ENCODE measurements at regions not wholly inside any gene's neighbourhood (a gene's known extent, or its start where the extent isn't known, plus 50 kb on each side); places are given as distances from the start of the nearest gene placed in this dataset.

DNA sequence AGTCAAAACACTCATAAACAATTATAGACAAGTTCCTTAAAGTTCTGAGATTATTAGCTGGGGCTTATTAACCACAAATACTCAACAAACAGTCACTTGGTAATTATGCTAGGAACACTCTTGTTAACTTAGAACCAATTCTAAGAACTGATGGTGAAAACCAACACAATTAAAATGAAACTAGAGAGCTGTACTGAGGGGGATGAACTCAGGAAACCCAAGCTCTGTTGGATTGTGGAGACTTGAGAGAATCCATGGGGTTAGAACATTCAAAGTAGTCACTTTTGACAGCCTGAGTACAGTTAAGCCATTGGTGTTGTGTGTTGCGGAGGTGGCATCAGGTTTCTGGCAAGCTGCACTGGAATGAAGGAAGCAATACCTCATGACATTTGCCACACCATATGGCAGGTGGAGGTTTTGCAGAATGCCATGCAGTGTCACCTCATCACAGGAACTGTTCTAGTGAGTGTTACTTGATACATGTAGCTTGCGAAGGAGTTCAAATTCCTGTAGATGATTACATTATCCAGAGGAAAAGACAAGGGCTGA is 480.9 kb upstream of the CD180 start:
- Histone ChIP-seq H3K36me3 (ENCODE audit: control insufficient read depth in 2 of 2, extremely low read depth in 1 of 2, insufficient read depth in 2 of 2, low read length in 2 of 2) (no peaks in the 10 kb centered on the region), H2AFZ (ENCODE audit: low read depth, low read length) (no peak overlapping the region), H3K9me3 (replicated peaks; ENCODE audit: control insufficient read depth, insufficient read depth, low read length) (no peaks in the 10 kb centered on the region), H3K4me3 (replicated peaks in 1 of 3; ENCODE audit: insufficient read depth in 1 of 3, low read depth in 1 of 3, low read length in 3 of 3) (no peak overlapping the region), H3K27ac (ENCODE audit: insufficient read depth, low read depth, low read length) (no peak overlapping the region), H3K4me2 (ENCODE audit: insufficient read depth, low read length) (no peak overlapping the region), H3K4me1 (ENCODE audit: control insufficient read depth, extremely low read depth, insufficient read depth, low read length) (no peaks in the 10 kb centered on the region), H3K27me3 (ENCODE audit: control insufficient read depth in 2 of 2, insufficient read depth in 2 of 2, low read length in 2 of 2) (no peaks in the 10 kb centered on the region), H3K9ac (replicated peaks; ENCODE audit: extremely low read depth, insufficient read depth, low read length) (no peak overlapping the region), H3K9me1 (replicated peaks; ENCODE audit: control insufficient read depth, extremely low read depth, insufficient read depth, low read length) (no peaks in the 10 kb centered on the region), H3K79me2 (ENCODE audit: control insufficient read depth, insufficient read depth, low read length) (no peaks in the 10 kb centered on the region), H4K20me1 (replicated peaks; ENCODE audit: control insufficient read depth, extremely low read depth, insufficient read depth, low read length) (no peaks in the 10 kb centered on the region)
- ChIA-PET POLR2A (no interaction called here), CTCF (interaction anchor here (0.7 kb wide), 1 partner anchor 281 kb away, joined by 3 read pairs; no protein-coding TSS in a partner anchor)
- dilution Hi-C loops (cut with MboI; ENCODE audit: extremely low pct_ligation_motif_present, low sequenced_read_pairs) (no loop called here), intact Hi-C loops (cut with micrococcal nuclease) (no loop called here)
- DNase-seq (ENCODE audit: low read depth, low spot score) (no peak), FAIRE-seq (no peak)
- TF ChIP-seq POLR2A (IDR thresholded peaks at IDR 0.05; ENCODE audit: low read depth, low read length) = no peak
- TF ChIP-seq, protein P1, sequence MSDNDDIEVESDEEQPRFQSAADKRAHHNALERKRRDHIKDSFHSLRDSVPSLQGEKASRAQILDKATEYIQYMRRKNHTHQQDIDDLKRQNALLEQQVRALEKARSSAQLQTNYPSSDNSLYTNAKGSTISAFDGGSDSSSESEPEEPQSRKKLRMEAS (IDR thresholded peaks at IDR 0.05; ENCODE audit: insufficient read depth, insufficient read length) = no peak
- TF ChIP-seq, protein P2, sequence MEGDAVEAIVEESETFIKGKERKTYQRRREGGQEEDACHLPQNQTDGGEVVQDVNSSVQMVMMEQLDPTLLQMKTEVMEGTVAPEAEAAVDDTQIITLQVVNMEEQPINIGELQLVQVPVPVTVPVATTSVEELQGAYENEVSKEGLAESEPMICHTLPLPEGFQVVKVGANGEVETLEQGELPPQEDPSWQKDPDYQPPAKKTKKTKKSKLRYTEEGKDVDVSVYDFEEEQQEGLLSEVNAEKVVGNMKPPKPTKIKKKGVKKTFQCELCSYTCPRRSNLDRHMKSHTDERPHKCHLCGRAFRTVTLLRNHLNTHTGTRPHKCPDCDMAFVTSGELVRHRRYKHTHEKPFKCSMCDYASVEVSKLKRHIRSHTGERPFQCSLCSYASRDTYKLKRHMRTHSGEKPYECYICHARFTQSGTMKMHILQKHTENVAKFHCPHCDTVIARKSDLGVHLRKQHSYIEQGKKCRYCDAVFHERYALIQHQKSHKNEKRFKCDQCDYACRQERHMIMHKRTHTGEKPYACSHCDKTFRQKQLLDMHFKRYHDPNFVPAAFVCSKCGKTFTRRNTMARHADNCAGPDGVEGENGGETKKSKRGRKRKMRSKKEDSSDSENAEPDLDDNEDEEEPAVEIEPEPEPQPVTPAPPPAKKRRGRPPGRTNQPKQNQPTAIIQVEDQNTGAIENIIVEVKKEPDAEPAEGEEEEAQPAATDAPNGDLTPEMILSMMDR (IDR thresholded peaks at IDR 0.05; ENCODE audit: extremely low read depth in 1 of 2, insufficient read depth in 1 of 2, low read depth in 1 of 2, low read length in 2 of 2) = no peak
- no peak for TF ChIP-seq POLR2AphosphoS5 (IDR thresholded peaks at IDR 0.05; ENCODE audit: insufficient read depth, low read depth, low read length)
- no peak for TF ChIP-seq EZH2 (IDR thresholded peaks at IDR 0.05; ENCODE audit: borderline replicate concordance, low read depth, low read length, severe bottlenecking)
- TF ChIP-seq GATA2 (IDR thresholded peaks at IDR 0.05; ENCODE audit: insufficient read depth, insufficient read length, low read depth, low read length) = no peak
- TF ChIP-seq MYC (IDR thresholded peaks at IDR 0.05; ENCODE audit: low read depth, low read length) = no peak
- TF ChIP-seq JUN (IDR thresholded peaks at IDR 0.05; ENCODE audit: borderline replicate concordance, insufficient read depth, insufficient read length, low read depth) = no peak
- TF ChIP-seq FOS (IDR thresholded peaks at IDR 0.05; ENCODE audit: borderline replicate concordance, insufficient read depth, low read length) = no peak
- BruUV-seq (replicated peaks) = no TSS peak

Data from endothelial cell of umbilical vein (primary cell).